NCI-H2029 (cell line): ENCODE measurements at regions not wholly inside any gene's neighbourhood (a gene's known extent, or its start where the extent isn't known, plus 50 kb on each side); places are given as distances from the start of the nearest gene placed in this dataset.

ENCODE experiments used
- DNase-seq: peaks from one replicate; lab custom pipeline; 2025; lab: John Stamatoyannopoulos, UW

DNA sequence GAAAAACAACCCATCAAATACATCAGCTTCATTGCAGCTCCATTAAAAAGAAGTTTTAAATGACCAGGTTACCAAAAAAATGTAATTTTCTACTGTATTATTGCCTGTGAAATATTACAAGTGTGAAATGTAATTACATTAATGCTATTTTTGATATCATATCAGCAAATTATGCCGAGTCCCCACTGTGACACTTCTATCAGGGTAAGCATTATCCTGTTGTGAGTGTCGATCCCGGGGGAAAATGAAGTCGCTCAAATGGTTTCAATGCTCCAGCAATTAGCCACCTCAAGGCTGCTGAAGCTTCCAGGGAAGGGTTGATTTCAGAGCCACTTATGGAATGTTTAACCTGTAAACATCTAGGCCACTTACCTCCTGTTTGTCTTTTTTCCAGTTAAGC, 70.4 kb downstream of the RCN1 start:
- no peak for DNase-seq

DNA sequence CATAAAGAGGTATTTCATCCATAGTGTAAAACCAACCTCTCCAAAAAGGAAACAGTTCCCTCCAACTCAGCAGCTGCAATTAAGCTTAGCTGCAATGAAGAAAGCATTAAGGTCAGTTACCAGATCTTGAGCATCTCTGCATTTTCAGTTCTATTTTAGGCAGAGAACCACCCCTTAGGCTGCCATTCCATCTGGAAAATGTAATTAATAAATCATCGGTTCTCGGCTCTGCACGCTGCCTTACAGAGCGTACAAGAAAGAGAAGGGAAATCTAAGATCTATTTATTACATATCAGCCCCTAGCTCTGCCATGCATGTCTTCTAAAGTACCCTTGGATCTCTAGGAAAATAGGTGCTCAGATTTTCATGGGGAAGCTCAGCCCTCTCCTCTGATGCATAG, 71.5 kb downstream of the RCN1 start:
- DNase-seq = no peak

GRCh38 chr11:32162906-32163305, 72.0 kb downstream of the RCN1 start:
- no peak for DNase-seq

DNA sequence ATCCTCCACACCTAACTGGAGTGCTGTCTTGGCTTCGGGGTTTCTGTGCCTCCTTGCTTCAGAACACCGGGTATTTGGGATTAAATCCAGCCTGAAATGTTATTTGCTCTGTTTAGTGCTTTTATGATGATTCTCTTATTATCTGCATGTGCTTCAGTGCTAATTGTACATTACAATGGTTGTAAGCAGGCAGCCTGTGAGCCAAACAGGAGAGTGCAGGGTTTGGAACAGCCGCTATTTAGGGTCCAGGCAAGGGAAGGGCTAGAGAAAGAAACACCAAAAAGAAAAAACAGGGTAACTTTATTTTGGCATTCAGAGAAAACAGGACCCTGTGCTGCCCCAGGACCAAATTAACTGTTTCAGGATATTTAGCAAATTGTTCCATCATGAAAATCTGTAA, 72.7 kb downstream of the RCN1 start:
- DNase-seq = no peak

DNA sequence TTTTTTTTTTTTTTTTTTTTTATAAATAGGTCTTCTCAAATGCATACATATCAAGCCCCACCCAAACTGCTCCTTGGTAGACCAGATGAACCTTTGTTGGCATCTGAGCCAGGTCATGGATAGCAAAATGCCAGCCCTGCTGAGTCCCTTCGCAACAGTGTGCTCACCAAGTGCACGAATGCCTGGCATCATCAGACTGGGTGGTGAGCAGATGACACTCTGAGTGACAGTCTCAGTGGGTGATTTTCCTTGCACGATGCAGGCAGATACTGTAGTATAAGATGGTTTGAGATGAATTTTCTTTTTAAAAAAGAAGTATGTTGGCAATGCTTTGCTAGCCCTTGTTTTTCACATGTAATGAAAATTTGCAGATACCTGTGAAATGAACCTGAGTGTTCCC, 74.0 kb downstream of the RCN1 start:
- no peak for DNase-seq

- no peak for DNase-seq
Observed at GRCh38 chr11:32168924-32169323, 78.0 kb downstream of the RCN1 start.

DNA sequence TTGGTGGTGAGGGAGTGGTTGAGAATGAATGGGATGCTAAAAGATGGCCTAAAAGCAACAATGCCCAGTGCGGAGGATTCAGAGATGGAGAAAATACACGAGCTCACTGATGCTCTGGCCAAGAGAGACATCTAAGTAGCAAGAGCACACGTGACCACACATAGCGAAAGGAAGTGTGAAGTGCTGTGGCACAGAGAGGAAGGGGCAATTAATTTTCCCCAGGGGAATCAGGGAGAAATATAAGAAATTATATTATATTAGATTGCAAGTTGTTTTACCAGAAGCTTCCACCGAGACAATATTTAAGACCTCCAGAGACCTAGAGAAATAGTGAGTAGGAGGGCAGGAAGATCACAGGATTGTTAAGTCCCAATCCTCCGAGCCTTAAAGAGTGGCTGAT, 80.6 kb downstream of the RCN1 start:
- DNase-seq = no peak

- no peak for DNase-seq
Observed at GRCh38 chr11:32172041-32172847, 81.4 kb downstream of the RCN1 start.

GRCh38 chr11:32172848-32173834, 82.3 kb downstream of the RCN1 start:
- peak; percentile 2 for DNase-seq

GRCh38 chr11:32173977-32174376, 83.1 kb downstream of the RCN1 start:
- no peak for DNase-seq

- peak; percentile 56 for DNase-seq
Observed at GRCh38 chr11:32176223-32176934, 85.5 kb downstream of the RCN1 start.

- DNase-seq = no peak
Observed at GRCh38 chr11:32178692-32179091, 87.8 kb downstream of the RCN1 start.

GRCh38 chr11:32183512-32183911, 92.6 kb downstream of the RCN1 start:
- DNase-seq = no peak

DNA sequence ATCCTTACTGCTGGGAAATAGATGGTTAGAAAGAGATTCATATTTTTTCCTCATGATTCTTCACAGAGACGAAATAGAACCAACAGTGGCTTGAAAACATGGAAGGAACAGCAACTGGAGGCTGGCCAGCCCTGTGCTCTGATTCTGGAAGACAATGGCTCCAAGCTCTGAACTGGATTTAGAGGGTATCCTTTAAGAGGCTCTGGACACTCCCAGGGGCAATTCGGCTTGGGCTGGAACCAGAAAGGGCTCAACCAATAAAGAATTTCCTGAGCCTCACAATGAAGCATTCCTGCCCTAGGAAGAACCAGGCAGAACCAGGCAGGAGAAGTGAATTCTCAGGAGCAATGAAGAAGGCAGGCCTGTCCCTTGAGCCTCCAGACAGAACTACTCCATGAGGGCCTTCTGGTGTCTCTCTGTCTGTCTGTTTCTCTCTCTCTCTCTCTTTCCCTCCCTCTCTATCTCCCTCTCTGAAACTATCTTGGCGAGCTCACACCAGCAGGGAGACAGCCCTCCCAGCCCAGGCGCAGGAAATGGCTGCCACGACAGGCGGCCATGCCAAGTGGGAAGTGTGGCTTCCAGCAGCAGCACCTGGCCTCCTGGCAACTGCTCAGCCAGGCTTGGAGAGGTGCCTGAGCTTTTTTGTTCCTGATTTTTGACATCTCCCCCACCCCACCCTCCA, 93.3 kb downstream of the RCN1 start:
- DNase-seq = no peak

- DNase-seq = no peak
Observed at GRCh38 chr11:32184723-32185376, 94.0 kb downstream of the RCN1 start.

GRCh38 chr11:32186118-32186517, 95.2 kb downstream of the RCN1 start:
- DNase-seq = no peak

- DNase-seq = no peak
Observed at GRCh38 chr11:32187111-32187510, 96.2 kb downstream of the RCN1 start.

DNA sequence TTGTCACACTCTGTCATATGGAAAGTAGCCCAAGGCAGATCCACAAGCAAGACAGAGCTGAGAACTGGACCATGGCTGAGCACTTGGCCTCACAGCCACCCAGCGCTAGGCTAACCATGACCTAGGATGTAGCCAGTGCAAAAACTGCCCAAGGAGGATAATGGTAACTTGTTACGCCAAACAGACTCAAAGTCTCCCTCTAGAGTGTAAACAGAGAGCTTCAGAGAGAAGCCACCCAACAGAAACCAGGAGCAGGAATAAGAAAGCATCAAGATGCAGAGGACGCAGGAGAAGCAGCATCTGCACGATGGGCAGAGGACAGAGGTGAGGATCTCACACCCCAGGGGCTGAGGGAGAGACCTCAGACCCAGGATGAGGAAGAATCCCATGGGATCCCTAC, 97.9 kb downstream of the RCN1 start:
- DNase-seq = no peak

- no peak for DNase-seq
Observed at GRCh38 chr11:32196137-32196536, 105.3 kb downstream of the RCN1 start.

DNA sequence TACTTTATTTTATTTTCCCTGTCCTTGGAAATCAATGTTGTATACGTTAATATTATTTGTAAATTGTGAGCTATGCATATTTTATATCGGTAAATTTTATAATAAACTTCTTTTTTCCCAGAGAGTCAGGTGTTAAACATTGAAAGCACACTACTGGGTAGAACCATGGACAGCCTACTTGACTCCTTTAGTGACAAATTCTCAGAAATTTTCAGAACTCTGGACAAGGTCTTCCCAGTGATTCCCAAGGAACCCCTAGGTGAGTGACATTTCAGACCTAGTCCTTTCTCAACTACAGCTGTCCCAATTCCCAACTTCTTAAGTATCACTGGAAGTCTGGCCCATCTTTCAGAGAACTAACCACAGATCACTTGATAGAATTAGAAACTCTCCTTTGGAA, 107.2 kb downstream of the RCN1 start:
- no peak for DNase-seq

DNA sequence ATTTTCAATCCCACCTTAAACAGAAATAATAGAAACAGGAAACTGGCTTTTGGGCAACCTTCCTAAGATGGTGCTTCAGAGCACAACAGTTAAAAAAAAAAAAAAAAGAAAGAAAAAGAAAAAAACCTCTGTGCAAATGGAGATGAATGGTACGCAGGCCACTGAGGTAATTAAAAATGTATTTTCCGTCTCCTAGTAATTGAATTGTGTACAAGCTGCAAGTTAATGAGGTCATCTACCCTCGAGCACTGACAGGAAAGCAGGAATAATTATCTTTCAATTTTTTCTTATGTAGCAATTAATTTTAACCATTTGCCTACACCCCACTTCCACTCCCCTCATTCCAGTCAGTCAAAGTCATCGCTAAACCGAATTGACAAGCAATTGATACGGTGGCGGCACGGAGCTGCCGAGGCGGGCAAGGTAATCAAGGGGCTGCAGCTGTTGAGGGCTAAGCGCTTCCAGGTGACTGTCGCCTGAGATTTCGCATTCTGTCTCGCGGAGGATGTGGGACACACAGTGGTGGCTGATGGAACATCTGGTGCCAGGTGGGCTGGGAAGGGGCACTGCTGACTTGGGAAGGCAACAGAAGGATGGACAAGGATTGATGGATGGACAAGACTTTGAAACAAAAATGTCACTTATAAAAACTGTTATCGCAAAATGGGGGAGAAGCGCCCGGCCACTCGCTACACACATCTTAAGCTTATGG, 109.4 kb downstream of the RCN1 start:
- no peak for DNase-seq
